Hematopoietic multipotent progenitor cell treated with erythropoietin and hydrocortisone succinate and interleukin-3 and kit ligand, for 4 days (in vitro differentiated cells): ENCODE measurements at regions not wholly inside any gene's neighbourhood (a gene's known extent, or its start where the extent isn't known, plus 50 kb on each side); places are given as distances from the start of the nearest gene placed in this dataset.
A peak's percentile ranks its signal among the peaks of the same experiment; 100 is the strongest.
"Not testable (repeated sequence)": the region's sequence is repeated elsewhere in the genome, so short reads cannot be mapped to it uniquely, and the experiment has no call there.

Experiments
- DNase-seq: peaks from one replicate; pipeline ENCODE4 v3.0.0-alpha.2; 2015

GRCh38 chr7:36039671-36040070 lies 113.4 kb upstream of the EEPD1 start:
- no peak for DNase-seq

- DNase-seq = no peak
Observed at GRCh38 chr7:36040679-36041078, 112.4 kb upstream of the EEPD1 start.

- no peak for DNase-seq
Observed at GRCh38 chr7:36044101-36044892, 108.8 kb upstream of the EEPD1 start.

- DNase-seq = no peak
Observed at GRCh38 chr7:36045326-36045725, 107.7 kb upstream of the EEPD1 start.

- no peak for DNase-seq
Observed at GRCh38 chr7:36045830-36046341, 107.2 kb upstream of the EEPD1 start.

GRCh38 chr7:36047091-36047658 lies 105.9 kb upstream of the EEPD1 start:
- DNase-seq = peak; percentile 29

- peak; percentile 69 for DNase-seq
Observed at GRCh38 chr7:36048141-36048901, 104.7 kb upstream of the EEPD1 start.

GRCh38 chr7:36048902-36049240 lies 104.2 kb upstream of the EEPD1 start:
- DNase-seq = no peak

GRCh38 chr7:36051501-36051900 lies 101.6 kb upstream of the EEPD1 start:
- DNase-seq = no peak

- no peak for DNase-seq
Observed at GRCh38 chr7:36053589-36053988, 99.5 kb upstream of the EEPD1 start.

- no peak for DNase-seq
Observed at GRCh38 chr7:36054637-36055036, 98.4 kb upstream of the EEPD1 start.

- no peak for DNase-seq
Observed at GRCh38 chr7:36055207-36055606, 97.8 kb upstream of the EEPD1 start.

GRCh38 chr7:36057323-36057722 lies 95.7 kb upstream of the EEPD1 start:
- DNase-seq = no peak

- no peak for DNase-seq
Observed at GRCh38 chr7:36058020-36058592, 94.9 kb upstream of the EEPD1 start.

GRCh38 chr7:36060388-36060787 lies 92.7 kb upstream of the EEPD1 start:
- DNase-seq = not testable (repeated sequence)

GRCh38 chr7:36062154-36062815 lies 90.8 kb upstream of the EEPD1 start:
- DNase-seq = no peak

- DNase-seq = no peak
Observed at GRCh38 chr7:36064676-36065075, 88.4 kb upstream of the EEPD1 start.

- not testable (repeated sequence) for DNase-seq
Observed at GRCh38 chr7:36065563-36066342, 87.3 kb upstream of the EEPD1 start.

- DNase-seq = no peak
Observed at GRCh38 chr7:36066343-36066664, 86.8 kb upstream of the EEPD1 start.

- no peak for DNase-seq
Observed at GRCh38 chr7:36070230-36070629, 82.8 kb upstream of the EEPD1 start.

GRCh38 chr7:36071605-36072004 lies 81.4 kb upstream of the EEPD1 start:
- DNase-seq = no peak

- no peak for DNase-seq
Observed at GRCh38 chr7:36072620-36073019, 80.4 kb upstream of the EEPD1 start.
